MCF 10A (cell line): ENCODE measurements at regions not wholly inside any gene's neighbourhood (a gene's known extent, or its start where the extent isn't known, plus 50 kb on each side); places are given as distances from the start of the nearest gene placed in this dataset.

ENCODE experiments used
- BruUV-seq: library from RNA; stranded (reverse); fragments of 400-500 nt; replicated peaks from 2 replicates; lab custom pipeline; 2021; lab: Mats Ljungman, UMichigan
- CTCF ChIA-PET: fragments of 300-600 bp; sonication (Branson Sonifier 250); formaldehyde crosslinking; extraction: SDS; loops from one replicate; lab custom pipeline; 2021; ENCODE audit warnings: antibody characterized with exemption, inconsistent platforms; lab: Yijun Ruan, JAX
- POLR2A ChIA-PET: fragments of 300-600, 350-650 bp; sonication (Branson Sonifier 250); formaldehyde crosslinking; extraction: SDS; loops from one replicate; lab custom pipeline; 2020; ENCODE audit warnings: antibody characterized with exemption, inconsistent platforms; lab: Yijun Ruan, JAX
- DNase-seq: peaks from one replicate; pipeline ENCODE4 v3.0.0-alpha.2; 2018; ENCODE audit not compliant: unreplicated experiment
- H3K27ac Mint-ChIP-seq: one replicate; pipeline ENCODE4 v1.8.0; 2022; ENCODE audit warnings: mild to moderate bottlenecking, low read depth, mixed read lengths; ENCODE audit not compliant: unreplicated experiment
- H3K27me3 Mint-ChIP-seq: one replicate; pipeline ENCODE4 v1.8.0; 2022; ENCODE audit warnings: mixed read lengths; ENCODE audit not compliant: insufficient read depth, unreplicated experiment
- H3K36me3 Mint-ChIP-seq: one replicate; pipeline ENCODE4 v1.8.0; 2022; ENCODE audit warnings: mild to moderate bottlenecking, moderate library complexity, mixed read lengths; ENCODE audit not compliant: insufficient read depth, unreplicated experiment
- H3K4me1 Mint-ChIP-seq: one replicate; pipeline ENCODE4 v1.8.0; 2022; ENCODE audit warnings: mixed read lengths; ENCODE audit not compliant: insufficient read depth, unreplicated experiment
- H3K4me3 Mint-ChIP-seq: one replicate; pipeline ENCODE4 v1.8.0; 2022; ENCODE audit warnings: mild to moderate bottlenecking, moderate library complexity, mixed read lengths; ENCODE audit not compliant: unreplicated experiment
- H3K9me3 Mint-ChIP-seq: one replicate; pipeline ENCODE4 v1.8.0; 2022; ENCODE audit warnings: mixed read lengths; ENCODE audit not compliant: unreplicated experiment
- intact Hi-C: fragments of 100-400 bp; cut with micrococcal nuclease; formaldehyde crosslinking; loops from 2 replicates; pipeline ENCODE4 v1.14.1; 2022
- TF ChIP-seq, protein P1 (sequence below): fragments of 200-600 bp; IDR thresholded peaks from one replicate; pipeline ENCODE4 v1.8.0; 2022; ENCODE audit warnings: antibody characterized with exemption, mild to moderate bottlenecking; ENCODE audit not compliant: unreplicated experiment

DNA sequence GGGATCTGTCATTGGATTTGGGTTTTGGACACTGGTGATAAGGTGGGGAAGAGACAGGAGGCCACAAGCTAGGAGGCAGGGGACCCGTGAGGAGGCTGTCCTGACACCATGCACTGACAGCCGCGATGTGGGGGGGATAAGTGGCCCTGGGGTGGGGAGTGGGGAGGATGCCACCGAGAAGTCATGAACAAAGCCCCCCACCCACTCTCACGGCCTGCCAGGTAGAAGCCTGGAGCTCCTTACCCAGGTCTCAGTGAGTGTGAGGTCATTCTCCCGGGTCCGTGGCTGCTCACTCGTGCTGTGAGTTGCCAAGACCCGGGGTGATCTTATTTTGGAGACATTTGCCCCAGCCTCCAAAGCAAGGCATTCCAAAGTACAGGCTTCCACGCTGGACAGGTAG lies 165.9 kb upstream of the TNRC6C start:
- peaks cover 75% of the 10 kb centered on the region for H3K27me3 Mint-ChIP-seq
- TF ChIP-seq, protein P1, sequence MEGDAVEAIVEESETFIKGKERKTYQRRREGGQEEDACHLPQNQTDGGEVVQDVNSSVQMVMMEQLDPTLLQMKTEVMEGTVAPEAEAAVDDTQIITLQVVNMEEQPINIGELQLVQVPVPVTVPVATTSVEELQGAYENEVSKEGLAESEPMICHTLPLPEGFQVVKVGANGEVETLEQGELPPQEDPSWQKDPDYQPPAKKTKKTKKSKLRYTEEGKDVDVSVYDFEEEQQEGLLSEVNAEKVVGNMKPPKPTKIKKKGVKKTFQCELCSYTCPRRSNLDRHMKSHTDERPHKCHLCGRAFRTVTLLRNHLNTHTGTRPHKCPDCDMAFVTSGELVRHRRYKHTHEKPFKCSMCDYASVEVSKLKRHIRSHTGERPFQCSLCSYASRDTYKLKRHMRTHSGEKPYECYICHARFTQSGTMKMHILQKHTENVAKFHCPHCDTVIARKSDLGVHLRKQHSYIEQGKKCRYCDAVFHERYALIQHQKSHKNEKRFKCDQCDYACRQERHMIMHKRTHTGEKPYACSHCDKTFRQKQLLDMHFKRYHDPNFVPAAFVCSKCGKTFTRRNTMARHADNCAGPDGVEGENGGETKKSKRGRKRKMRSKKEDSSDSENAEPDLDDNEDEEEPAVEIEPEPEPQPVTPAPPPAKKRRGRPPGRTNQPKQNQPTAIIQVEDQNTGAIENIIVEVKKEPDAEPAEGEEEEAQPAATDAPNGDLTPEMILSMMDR, result no peak
- intact Hi-C loops, result no loop called here
- H3K9me3 Mint-ChIP-seq, result no peaks in the 10 kb centered on the region
- no peak overlapping the region for H3K4me3 Mint-ChIP-seq
- no peak for DNase-seq
- no TSS peak for BruUV-seq
- ChIA-PET CTCF (interaction anchor here (0.8 kb wide), 1 partner anchor 286 kb away, joined by 5 read pairs; no protein-coding TSS in a partner anchor), POLR2A (interaction anchor here (0.6 kb wide), 1 partner anchor 163 kb away, joined by 3 read pairs; no protein-coding TSS in a partner anchor)
- H3K27ac Mint-ChIP-seq, result no peak overlapping the region
- H3K4me1 Mint-ChIP-seq, result no peaks in the 10 kb centered on the region
- no peaks in the 10 kb centered on the region for H3K36me3 Mint-ChIP-seq

DNA sequence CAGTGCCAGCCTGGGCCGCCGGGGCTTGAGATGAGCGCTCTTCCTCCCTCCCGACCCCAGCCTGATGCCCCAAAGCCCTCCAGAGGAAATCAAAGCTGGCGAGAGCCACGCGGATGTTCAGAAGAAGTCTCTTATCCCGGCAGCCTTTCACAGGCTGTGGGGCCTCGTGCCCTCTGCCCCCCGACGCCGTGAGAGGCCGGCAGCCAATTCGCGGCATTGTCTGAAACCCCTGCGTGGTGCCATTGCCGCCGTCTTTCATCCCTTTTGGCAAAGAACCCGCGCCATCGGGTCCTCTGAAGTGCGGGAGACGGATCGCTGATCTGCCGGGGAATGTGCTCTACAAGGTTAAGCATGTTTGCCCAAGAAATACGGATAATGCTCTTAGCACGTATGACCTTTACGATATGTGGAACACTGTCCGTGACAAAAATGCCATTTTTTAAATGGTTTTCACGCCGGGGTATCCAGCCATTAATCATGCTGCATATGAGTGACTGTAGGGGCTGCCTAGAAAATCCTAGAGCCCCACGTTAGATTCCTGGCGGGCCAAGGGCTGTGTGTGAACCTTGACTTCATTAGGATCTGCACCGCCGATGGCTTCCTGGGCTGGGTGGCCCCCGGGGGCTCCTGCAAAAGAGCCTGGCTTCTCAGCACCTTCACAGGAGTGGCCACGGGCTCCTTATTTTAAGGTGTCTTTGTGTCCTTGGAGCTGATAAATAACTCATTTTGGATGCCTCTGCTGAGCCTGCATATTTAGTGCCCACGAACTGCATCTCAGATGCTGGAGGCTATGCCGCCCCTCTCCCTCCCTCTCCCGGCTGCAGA lies 165.1 kb upstream of the TNRC6C start:
- ChIA-PET POLR2A (interaction anchor here (0.6 kb wide), 1 partner anchor 238 kb away, joined by 3 read pairs; no protein-coding TSS in a partner anchor), CTCF (interaction anchor here (0.8 kb wide), 1 partner anchor 287 kb away, joined by 5 read pairs; no protein-coding TSS in a partner anchor)
- TF ChIP-seq, protein P1, result no peak
- no TSS peak for BruUV-seq
- no peak overlapping the region for H3K4me3 Mint-ChIP-seq
- no peak for DNase-seq
- peaks cover 71% of the 10 kb centered on the region for H3K27me3 Mint-ChIP-seq
- intact Hi-C loops, result no loop called here
- no peaks in the 10 kb centered on the region for H3K4me1 Mint-ChIP-seq
- H3K36me3 Mint-ChIP-seq, result no peaks in the 10 kb centered on the region
- H3K27ac Mint-ChIP-seq, result no peak overlapping the region
- no peaks in the 10 kb centered on the region for H3K9me3 Mint-ChIP-seq

DNA sequence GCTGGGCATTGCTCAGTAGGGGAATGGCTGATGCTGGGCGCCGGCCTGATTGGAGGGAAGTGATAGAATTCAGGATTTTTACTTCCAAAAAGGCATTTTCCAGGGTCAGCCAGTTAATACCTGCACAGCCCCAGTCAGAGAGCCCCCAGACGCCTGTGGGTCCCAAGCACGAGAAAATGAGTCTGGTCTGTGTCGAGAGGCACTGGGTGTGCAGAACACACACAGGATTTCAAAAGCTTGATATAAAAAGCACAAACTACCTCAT lies 164.6 kb upstream of the TNRC6C start:
- Mint-ChIP-seq H3K27me3 (peaks cover 71% of the 10 kb centered on the region), H3K9me3 (no peaks in the 10 kb centered on the region), H3K4me3 (no peak overlapping the region), H3K27ac (no peak overlapping the region), H3K4me1 (no peaks in the 10 kb centered on the region), H3K36me3 (no peaks in the 10 kb centered on the region)
- ChIA-PET CTCF (no interaction called here), POLR2A (no interaction called here)
- no TSS peak for BruUV-seq
- intact Hi-C loops, result no loop called here
- DNase-seq, result no peak
- TF ChIP-seq, protein P1, result no peak

DNA sequence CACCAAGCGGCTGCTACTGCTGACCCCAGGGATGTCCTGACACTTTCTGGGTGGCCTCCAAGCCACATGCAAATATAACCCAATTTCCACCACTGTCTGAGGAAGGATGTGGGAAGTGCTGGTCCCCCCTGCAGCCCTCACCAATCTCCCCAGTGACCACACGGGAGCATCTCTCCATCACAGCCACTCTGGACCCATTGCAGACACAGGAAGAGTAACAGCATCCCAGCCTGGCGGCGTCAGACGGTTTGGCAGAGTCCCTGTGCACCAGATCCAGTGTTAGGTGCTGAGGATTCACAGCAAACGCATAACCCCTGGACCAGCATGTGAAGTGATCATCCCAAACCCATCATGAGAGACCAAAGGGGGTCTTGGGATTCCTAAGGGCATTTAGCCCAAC lies 163.7 kb upstream of the TNRC6C start:
- no TSS peak for BruUV-seq
- CTCF ChIA-PET, result no interaction called here
- peaks cover 65% of the 10 kb centered on the region for H3K27me3 Mint-ChIP-seq
- no peak overlapping the region for H3K27ac Mint-ChIP-seq
- TF ChIP-seq, protein P1, result no peak
- POLR2A ChIA-PET, result no interaction called here
- intact Hi-C loops, result no loop called here
- no peak for DNase-seq
- no peaks in the 10 kb centered on the region for H3K4me1 Mint-ChIP-seq
- H3K4me3 Mint-ChIP-seq, result no peak overlapping the region
- H3K36me3 Mint-ChIP-seq, result no peaks in the 10 kb centered on the region
- H3K9me3 Mint-ChIP-seq, result no peaks in the 10 kb centered on the region
